HepG2 (cell line): ENCODE measurements at regions not wholly inside any gene's neighbourhood (a gene's known extent, or its start where the extent isn't known, plus 50 kb on each side); places are given as distances from the start of the nearest gene placed in this dataset.

Experiments
- ATAC-seq: fragments of 200-7000 bp; cut with Tn5 transposase; 3 replicates; pipeline ENCODE4 v1.9.1; 2020; ENCODE audit warnings: mild to moderate bottlenecking, moderate library complexity
- BruUV-seq: library from RNA; stranded (reverse); fragments of 400-500 nt; replicated peaks from 2 replicates; lab custom pipeline; 2021; lab: Mats Ljungman, UMichigan
- CTCF ChIA-PET: fragments of 300-600 bp; formaldehyde crosslinking; extraction: SDS; loops from one replicate; lab custom pipeline; 2021; ENCODE audit warnings: low total read pairs, inconsistent platforms, low intra/inter-chr PET ratio; lab: Yijun Ruan, JAX
- POLR2A ChIA-PET: fragments of 350-600 bp; sonication (Branson Sonifier 250); formaldehyde crosslinking; loops from one replicate; lab custom pipeline; 2020; ENCODE audit warnings: antibody characterized with exemption, inconsistent platforms; lab: Yijun Ruan, JAX
- DNase-seq: peaks from one replicate; pipeline ENCODE4 v3.0.0-alpha.2; 2015; ENCODE audit warnings: low spot score
- FAIRE-seq: peaks from 3 replicates; lab custom pipeline; 2011; peaks lifted over from hg19 to GRCh38; lab: Jason Lieb, UNC
- H2AFZ ChIP-seq: one replicate; pipeline ENCODE4 v1.6.1; 2011; ENCODE audit warnings: low read length, inconsistent platforms
- H3K27ac ChIP-seq: fragments of 300-600 bp; 3 replicates; pipeline ENCODE4 v1.8.0; 2011; ENCODE audit warnings: mixed run types, mild to moderate bottlenecking, mixed read lengths, low read length, inconsistent platforms; ENCODE audit not compliant: insufficient read depth; ENCODE audit errors: extremely low read length
- H3K27me3 ChIP-seq, 2 experiments: fragments of 200-600 bp in 1 of 2; 2 replicates in 1 of 2; 3 replicates in 1 of 2; pipeline versions ENCODE4 v1.6.0 to v1.8.0; 2011; ENCODE audit warnings: low read length in 2 of 2, mild to moderate bottlenecking in 2 of 2, moderate library complexity in 2 of 2, inconsistent platforms in 1 of 2; ENCODE audit not compliant: insufficient read depth in 2 of 2, control insufficient read depth in 1 of 2
- H3K36me3 ChIP-seq, 2 experiments: fragments of 200-600 bp in 1 of 2; replicated peaks in 1 of 2; 2 replicates in 1 of 2; 3 replicates in 1 of 2; pipeline versions ENCODE4 v1.5.1 to v1.8.0; 2011; ENCODE audit warnings: low read length in 2 of 2, inconsistent platforms in 1 of 2; ENCODE audit not compliant: insufficient read depth in 2 of 2, control insufficient read depth in 1 of 2
- H3K4me1 ChIP-seq: 2 replicates; pipeline ENCODE4 v1.5.1; 2012; ENCODE audit warnings: low read length, inconsistent platforms; ENCODE audit not compliant: insufficient read depth
- H3K4me2 ChIP-seq: 2 replicates; pipeline ENCODE4 v1.6.0; 2011; ENCODE audit warnings: low read depth, low read length, inconsistent platforms
- H3K4me3 ChIP-seq, 3 experiments: fragments of 200-600 bp in 1 of 3; sonication (generic), shearing (Covaris generic) in 1 of 3; replicated peaks in 1 of 3; 2 replicates each; pipeline ENCODE4 v1.5.1; 2011 to 2016; ENCODE audit warnings: low read length in 3 of 3, inconsistent platforms in 2 of 3, low read depth in 2 of 3, mild to moderate bottlenecking in 2 of 3, control low read depth in 1 of 3, mixed read lengths in 1 of 3; ENCODE audit not compliant: insufficient read depth in 1 of 3
- H3K79me2 ChIP-seq: one replicate; pipeline ENCODE4 v1.6.1; 2011; ENCODE audit warnings: low read length, inconsistent platforms; ENCODE audit not compliant: insufficient read depth
- H3K9ac ChIP-seq: 2 replicates; pipeline ENCODE4 v1.6.0; 2011; ENCODE audit warnings: mild to moderate bottlenecking, low read depth, low read length, inconsistent platforms; ENCODE audit not compliant: insufficient read depth
- H3K9me3 ChIP-seq: 2 replicates; pipeline ENCODE4 v1.5.1; 2012; ENCODE audit warnings: mild to moderate bottlenecking, low read length
- H4K20me1 ChIP-seq: 2 replicates; pipeline ENCODE4 v1.6.0; 2011; ENCODE audit warnings: inconsistent platforms, mild to moderate bottlenecking, low read length, moderate library complexity; ENCODE audit not compliant: insufficient read depth
- CBX5 ChIP-seq: sonication (generic); formaldehyde crosslinking; IDR thresholded peaks from 2 replicates; pipeline ENCODE4 v1.4.0; 2020; ENCODE audit warnings: missing genetic modification reagents, borderline replicate concordance
- FLYWCH1 ChIP-seq: sonication (generic); formaldehyde crosslinking; IDR thresholded peaks from 2 replicates; pipeline ENCODE4 v1.8.1; 2023; ENCODE audit warnings: mild to moderate bottlenecking, missing genetic modification reagents
- FOXM1 ChIP-seq: sonication (generic); formaldehyde crosslinking; IDR thresholded peaks from 2 replicates; pipeline ENCODE4 v1.5.0; 2020; ENCODE audit warnings: missing genetic modification reagents
- POLR2AphosphoS2 ChIP-seq: IDR thresholded peaks from 2 replicates; pipeline ENCODE4 v1.6.1; 2011; ENCODE audit warnings: low read depth, low read length, improper control_type of control experiment
- TCF7 ChIP-seq: sonication (generic); IDR thresholded peaks from 2 replicates; pipeline ENCODE4 v1.6.1; 2016; ENCODE audit warnings: antibody characterized with exemption, low read depth
- TMF1 ChIP-seq: sonication (generic); formaldehyde crosslinking; IDR thresholded peaks from 2 replicates; pipeline ENCODE4 v1.8.1; 2022; ENCODE audit warnings: low read depth, missing genetic modification reagents
- ZFP36L1 ChIP-seq: sonication (generic); formaldehyde crosslinking; IDR thresholded peaks from 2 replicates; pipeline ENCODE4 v1.8.0; 2022; ENCODE audit warnings: mild to moderate bottlenecking, missing genetic modification reagents, moderate library complexity
- ZFP36L2 ChIP-seq: sonication (generic); formaldehyde crosslinking; IDR thresholded peaks from 2 replicates; pipeline ENCODE4 v1.4.0; 2020; ENCODE audit warnings: missing genetic modification reagents
- ZNF282 ChIP-seq: fragments of 450-650 bp; IDR thresholded peaks from 2 replicates; pipeline ENCODE4 v1.6.1; 2018; ENCODE audit not compliant: partially characterized antibody
- ZNF326 ChIP-seq: sonication (generic); formaldehyde crosslinking; IDR thresholded peaks from 2 replicates; pipeline ENCODE4 v1.4.0; 2020; ENCODE audit warnings: missing genetic modification reagents, borderline replicate concordance
- ZNF543 ChIP-seq: sonication (generic); formaldehyde crosslinking; IDR thresholded peaks from 2 replicates; pipeline ENCODE4 v1.4.0; 2020; ENCODE audit warnings: mild to moderate bottlenecking, missing genetic modification reagents
- WGBS: methylation state at CpG from one replicate; pipeline ENCODE4 v1.1.6; 2017; ENCODE audit warnings: low lambda C conversion rate; 5-methylcytosine and 5-hydroxymethylcytosine counted together
- in situ Hi-C: cut with HindIII; loops from 2 replicates; pipeline ENCODE4 v1.10.0; 2017; ENCODE audit warnings: low pct_unique_long_range_greater_than_20kb; ENCODE audit not compliant: extremely low pct_ligation_motif_present
- intact Hi-C: fragments of 100-400 bp; cut with micrococcal nuclease; formaldehyde crosslinking; loops from one replicate; pipeline ENCODE4 v1.10.0; 2022; ENCODE audit not compliant: unreplicated experiment
- TF ChIP-seq, protein P1 (sequence below): sonication (generic); formaldehyde crosslinking; IDR thresholded peaks from 2 replicates; pipeline ENCODE4 v1.5.0; 2020; ENCODE audit warnings: mild to moderate bottlenecking, missing genetic modification reagents, moderate library complexity
- TF ChIP-seq, protein P2 (sequence below): sonication (generic); formaldehyde crosslinking; conservative IDR thresholded peaks from 2 replicates; pipeline ENCODE4 v1.8.0; 2022; ENCODE audit warnings: mild to moderate bottlenecking, moderate library complexity, missing genetic modification reagents
- TF ChIP-seq, protein P3 (sequence below): sonication (generic); formaldehyde crosslinking; IDR thresholded peaks from one replicate; pipeline ENCODE4 v1.5.1; 2020; ENCODE audit warnings: mild to moderate bottlenecking, missing genetic modification reagents; ENCODE audit errors: not compliant biosample characterization

DNA sequence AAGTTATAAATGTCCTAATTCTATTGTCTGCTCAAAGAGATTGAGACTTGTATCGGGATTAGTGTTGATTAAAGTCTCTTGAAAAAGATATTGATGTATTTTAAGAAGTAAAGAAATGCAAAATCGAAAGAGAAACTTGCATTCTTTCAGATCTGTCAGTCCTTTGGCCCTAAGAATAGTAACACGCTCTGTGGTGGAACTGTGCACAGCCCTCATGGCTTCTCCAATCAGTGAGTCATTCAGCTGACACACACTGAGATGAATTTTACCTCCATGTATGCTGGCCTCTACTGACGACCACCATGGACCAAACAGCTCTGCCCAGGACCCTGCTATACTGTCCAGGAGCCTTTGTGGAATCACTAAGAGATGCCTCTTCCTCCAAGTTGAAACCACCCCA, 232.4 kb downstream of the ESM1 start (continued):
- TF ChIP-seq POLR2AphosphoS2, result no peak
- no peak for TF ChIP-seq CBX5
- TF ChIP-seq, protein P1, sequence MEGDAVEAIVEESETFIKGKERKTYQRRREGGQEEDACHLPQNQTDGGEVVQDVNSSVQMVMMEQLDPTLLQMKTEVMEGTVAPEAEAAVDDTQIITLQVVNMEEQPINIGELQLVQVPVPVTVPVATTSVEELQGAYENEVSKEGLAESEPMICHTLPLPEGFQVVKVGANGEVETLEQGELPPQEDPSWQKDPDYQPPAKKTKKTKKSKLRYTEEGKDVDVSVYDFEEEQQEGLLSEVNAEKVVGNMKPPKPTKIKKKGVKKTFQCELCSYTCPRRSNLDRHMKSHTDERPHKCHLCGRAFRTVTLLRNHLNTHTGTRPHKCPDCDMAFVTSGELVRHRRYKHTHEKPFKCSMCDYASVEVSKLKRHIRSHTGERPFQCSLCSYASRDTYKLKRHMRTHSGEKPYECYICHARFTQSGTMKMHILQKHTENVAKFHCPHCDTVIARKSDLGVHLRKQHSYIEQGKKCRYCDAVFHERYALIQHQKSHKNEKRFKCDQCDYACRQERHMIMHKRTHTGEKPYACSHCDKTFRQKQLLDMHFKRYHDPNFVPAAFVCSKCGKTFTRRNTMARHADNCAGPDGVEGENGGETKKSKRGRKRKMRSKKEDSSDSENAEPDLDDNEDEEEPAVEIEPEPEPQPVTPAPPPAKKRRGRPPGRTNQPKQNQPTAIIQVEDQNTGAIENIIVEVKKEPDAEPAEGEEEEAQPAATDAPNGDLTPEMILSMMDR (CRISPR knock-in tag), result no peak
- TF ChIP-seq ZNF543, result no peak
- TF ChIP-seq ZNF326 (CRISPR knock-in tag), result no peak
- TF ChIP-seq FLYWCH1 (CRISPR knock-in tag), result no peak
- TF ChIP-seq, protein P2, sequence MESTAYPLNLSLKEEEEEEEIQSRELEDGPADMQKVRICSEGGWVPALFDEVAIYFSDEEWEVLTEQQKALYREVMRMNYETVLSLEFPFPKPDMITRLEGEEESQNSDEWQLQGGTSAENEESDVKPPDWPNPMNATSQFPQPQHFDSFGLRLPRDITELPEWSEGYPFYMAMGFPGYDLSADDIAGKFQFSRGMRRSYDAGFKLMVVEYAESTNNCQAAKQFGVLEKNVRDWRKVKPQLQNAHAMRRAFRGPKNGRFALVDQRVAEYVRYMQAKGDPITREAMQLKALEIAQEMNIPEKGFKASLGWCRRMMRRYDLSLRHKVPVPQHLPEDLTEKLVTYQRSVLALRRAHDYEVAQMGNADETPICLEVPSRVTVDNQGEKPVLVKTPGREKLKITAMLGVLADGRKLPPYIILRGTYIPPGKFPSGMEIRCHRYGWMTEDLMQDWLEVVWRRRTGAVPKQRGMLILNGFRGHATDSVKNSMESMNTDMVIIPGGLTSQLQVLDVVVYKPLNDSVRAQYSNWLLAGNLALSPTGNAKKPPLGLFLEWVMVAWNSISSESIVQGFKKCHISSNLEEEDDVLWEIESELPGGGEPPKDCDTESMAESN (CRISPR knock-in tag), result no peak
- TF ChIP-seq, all 625 proteins: peak for 0

DNA sequence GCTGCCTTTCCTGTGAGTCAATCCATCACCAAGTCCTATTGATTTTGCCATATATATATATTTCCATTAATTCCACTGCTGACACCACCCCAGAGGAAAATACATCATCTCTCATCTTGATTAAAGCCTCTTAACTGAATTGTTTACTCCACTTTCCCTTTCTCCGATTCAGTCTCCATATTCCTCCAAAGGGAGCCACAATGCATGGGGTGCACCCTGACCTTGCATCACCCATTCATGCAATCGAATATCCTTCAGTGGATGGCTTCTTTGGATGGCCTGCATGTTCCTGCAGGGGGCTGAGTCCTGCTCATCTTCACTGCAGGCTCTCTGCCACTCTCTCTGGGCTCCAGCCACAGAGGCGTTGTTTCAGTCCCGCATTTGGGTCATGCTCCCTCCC, 231.0 kb downstream of the SNX18 start:
- DNase-seq, result no peak
- no peak for TF ChIP-seq ZFP36L1
- TF ChIP-seq ZFP36L2, result no peak
- TF ChIP-seq FOXM1, result no peak
- TF ChIP-seq TCF7, result no peak
- TF ChIP-seq, protein P3, sequence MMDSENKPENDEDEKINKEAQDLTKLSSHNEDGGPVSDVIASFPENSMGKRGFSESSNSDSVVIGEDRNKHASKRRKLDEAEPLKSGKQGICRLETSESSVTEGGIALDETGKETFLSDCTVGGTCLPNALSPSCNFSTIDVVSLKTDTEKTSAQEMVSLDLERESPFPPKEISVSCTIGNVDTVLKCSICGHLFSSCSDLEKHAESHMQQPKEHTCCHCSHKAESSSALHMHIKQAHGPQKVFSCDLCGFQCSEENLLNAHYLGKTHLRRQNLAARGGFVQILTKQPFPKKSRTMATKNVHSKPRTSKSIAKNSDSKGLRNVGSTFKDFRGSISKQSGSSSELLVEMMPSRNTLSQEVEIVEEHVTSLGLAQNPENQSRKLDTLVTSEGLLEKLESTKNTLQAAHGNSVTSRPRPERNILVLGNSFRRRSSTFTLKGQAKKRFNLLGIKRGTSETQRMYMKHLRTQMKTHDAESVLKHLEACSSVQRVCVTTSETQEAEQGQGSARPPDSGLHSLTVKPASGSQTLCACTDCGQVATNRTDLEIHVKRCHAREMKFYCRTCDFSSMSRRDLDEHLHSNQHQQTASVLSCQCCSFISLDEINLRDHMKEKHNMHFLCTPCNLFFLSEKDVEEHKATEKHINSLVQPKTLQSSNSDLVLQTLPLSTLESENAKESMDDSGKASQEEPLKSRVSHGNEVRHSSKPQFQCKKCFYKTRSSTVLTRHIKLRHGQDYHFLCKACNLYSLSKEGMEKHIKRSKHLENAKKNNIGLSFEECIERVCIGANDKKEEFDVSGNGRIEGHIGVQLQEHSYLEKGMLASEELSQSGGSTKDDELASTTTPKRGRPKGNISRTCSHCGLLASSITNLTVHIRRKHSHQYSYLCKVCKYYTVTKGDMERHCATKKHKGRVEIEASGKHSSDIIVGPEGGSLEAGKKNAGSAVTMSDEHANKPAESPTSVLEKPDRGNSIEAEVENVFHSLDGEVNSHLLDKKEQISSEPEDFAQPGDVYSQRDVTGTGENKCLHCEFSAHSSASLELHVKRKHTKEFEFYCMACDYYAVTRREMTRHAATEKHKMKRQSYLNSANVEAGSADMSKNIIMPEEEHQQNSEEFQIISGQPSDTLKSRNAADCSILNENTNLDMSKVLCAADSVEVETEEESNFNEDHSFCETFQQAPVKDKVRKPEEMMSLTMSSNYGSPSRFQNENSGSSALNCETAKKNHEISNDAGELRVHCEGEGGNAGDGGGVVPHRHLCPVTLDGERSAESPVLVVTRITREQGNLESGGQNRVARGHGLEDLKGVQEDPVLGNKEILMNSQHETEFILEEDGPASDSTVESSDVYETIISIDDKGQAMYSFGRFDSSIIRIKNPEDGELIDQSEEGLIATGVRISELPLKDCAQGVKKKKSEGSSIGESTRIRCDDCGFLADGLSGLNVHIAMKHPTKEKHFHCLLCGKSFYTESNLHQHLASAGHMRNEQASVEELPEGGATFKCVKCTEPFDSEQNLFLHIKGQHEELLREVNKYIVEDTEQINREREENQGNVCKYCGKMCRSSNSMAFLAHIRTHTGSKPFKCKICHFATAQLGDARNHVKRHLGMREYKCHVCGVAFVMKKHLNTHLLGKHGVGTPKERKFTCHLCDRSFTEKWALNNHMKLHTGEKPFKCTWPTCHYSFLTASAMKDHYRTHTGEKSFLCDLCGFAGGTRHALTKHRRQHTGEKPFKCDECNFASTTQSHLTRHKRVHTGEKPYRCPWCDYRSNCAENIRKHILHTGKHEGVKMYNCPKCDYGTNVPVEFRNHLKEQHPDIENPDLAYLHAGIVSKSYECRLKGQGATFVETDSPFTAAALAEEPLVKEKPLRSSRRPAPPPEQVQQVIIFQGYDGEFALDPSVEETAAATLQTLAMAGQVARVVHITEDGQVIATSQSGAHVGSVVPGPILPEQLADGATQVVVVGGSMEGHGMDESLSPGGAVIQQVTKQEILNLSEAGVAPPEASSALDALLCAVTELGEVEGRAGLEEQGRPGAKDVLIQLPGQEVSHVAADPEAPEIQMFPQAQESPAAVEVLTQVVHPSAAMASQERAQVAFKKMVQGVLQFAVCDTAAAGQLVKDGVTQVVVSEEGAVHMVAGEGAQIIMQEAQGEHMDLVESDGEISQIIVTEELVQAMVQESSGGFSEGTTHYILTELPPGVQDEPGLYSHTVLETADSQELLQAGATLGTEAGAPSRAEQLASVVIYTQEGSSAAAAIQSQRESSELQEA (CRISPR knock-in tag), result no peak
- TF ChIP-seq ZNF282, result no peak
- TF ChIP-seq TMF1 (CRISPR knock-in tag), result no peak

More for the DNA sequence above, 231.0 kb downstream of the SNX18 start:
- Histone ChIP-seq H3K4me3 (no peak overlapping the region), H3K79me2 (no peaks in the 10 kb centered on the region), H3K27me3 (no peaks in the 10 kb centered on the region; a peak in 1 of 5 replicates), H4K20me1 (no peaks in the 10 kb centered on the region), H3K4me1 (0 out of 2 replicates have a peak, but pooled peaks cover 7% of the 10 kb centered on the region), H3K27ac (no peak overlapping the region), H3K9me3 (no peaks in the 10 kb centered on the region), H2AFZ (no peak overlapping the region), H3K4me2 (no peak overlapping the region), H3K9ac (no peak overlapping the region), H3K36me3 (no peaks in the 10 kb centered on the region)
- CTCF ChIA-PET, result no interaction called here
- no peak for FAIRE-seq
- WGBS, result 62% methylated on average over 4 of the region's 4 CpGs
- in situ Hi-C loops, result no loop called here
- intact Hi-C loops, result no loop called here
- POLR2A ChIA-PET, result no interaction called here
- ATAC-seq, result no peak
- BruUV-seq, result no TSS peak
